Caco-2 (cell line): ENCODE measurements at regions not wholly inside any gene's neighbourhood (a gene's known extent, or its start where the extent isn't known, plus 50 kb on each side); places are given as distances from the start of the nearest gene placed in this dataset.

Experiments
- BruUV-seq: library from RNA; stranded (reverse); fragments of 400-500 nt; replicated peaks from 2 replicates; lab custom pipeline; 2021; lab: Mats Ljungman, UMichigan
- CTCF ChIA-PET: fragments of 300-600 bp; sonication (Branson Sonifier 250); formaldehyde crosslinking; loops from one replicate; lab custom pipeline; 2022; ENCODE audit warnings: antibody characterized with exemption; lab: Charles Lee
- POLR2A ChIA-PET: fragments of 300-600 bp; sonication (Branson Sonifier 250); formaldehyde crosslinking; loops from one replicate; lab custom pipeline; 2022; ENCODE audit warnings: antibody characterized with exemption; lab: Charles Lee
- DNase-seq, 2 experiments: peaks; one replicate each; pipeline versions ENCODE4 v3.0.0 to v3.0.0-alpha.2; 2020 to 2022
- H3K27me3 ChIP-seq: replicated peaks from 2 replicates; pipeline ENCODE4 v1.6.0; 2011; ENCODE audit warnings: low read length; ENCODE audit not compliant: control insufficient read depth, insufficient read depth
- H3K36me3 ChIP-seq: 2 replicates; pipeline ENCODE4 v1.5.1; 2011; ENCODE audit warnings: low read length; ENCODE audit not compliant: control insufficient read depth, insufficient read depth
- H3K4me1 ChIP-seq: fragments of 250-450 bp; sonication (Bioruptor Pico); 2 replicates; pipeline ENCODE4 v1.5.1; 2020; ENCODE audit warnings: mild to moderate bottlenecking
- H3K4me3 ChIP-seq: 2 replicates; pipeline ENCODE4 v1.5.1; 2011; ENCODE audit warnings: low read depth, mild to moderate bottlenecking, control low read depth, low read length
- H3K9me3 ChIP-seq: fragments of 250-450 bp; sonication (Bioruptor Pico); 2 replicates; pipeline ENCODE4 v1.5.1; 2020; ENCODE audit warnings: mild to moderate bottlenecking, moderate library complexity
- H3K27ac Mint-ChIP-seq: one replicate; pipeline ENCODE4 v1.8.0; 2022; ENCODE audit warnings: mixed read lengths; ENCODE audit not compliant: unreplicated experiment
- H3K27me3 Mint-ChIP-seq: one replicate; pipeline ENCODE4 v1.8.0; 2022; ENCODE audit warnings: mixed read lengths; ENCODE audit not compliant: insufficient read depth, unreplicated experiment
- H3K36me3 Mint-ChIP-seq: one replicate; pipeline ENCODE4 v1.8.0; 2022; ENCODE audit warnings: mild to moderate bottlenecking, mixed read lengths; ENCODE audit not compliant: insufficient read depth, unreplicated experiment
- H3K4me1 Mint-ChIP-seq: one replicate; pipeline ENCODE4 v1.8.0; 2022; ENCODE audit warnings: low read depth, mixed read lengths; ENCODE audit not compliant: unreplicated experiment
- H3K4me3 Mint-ChIP-seq: one replicate; pipeline ENCODE4 v1.8.0; 2022; ENCODE audit warnings: mild to moderate bottlenecking, moderate library complexity, mixed read lengths; ENCODE audit not compliant: unreplicated experiment
- H3K9me3 Mint-ChIP-seq: one replicate; pipeline ENCODE4 v1.8.0; 2022; ENCODE audit warnings: mixed read lengths; ENCODE audit not compliant: unreplicated experiment
- CTCF ChIP-seq, 2 experiments: fragments of 200-600 bp in 1 of 2; IDR thresholded peaks; 1 replicate in 1 of 2; 2 replicates in 1 of 2; pipeline versions ENCODE4 v1.5.1 to v1.8.0; 2011 to 2022; ENCODE audit warnings: antibody characterized with exemption in 1 of 2, control low read depth in 1 of 2, inconsistent platforms in 1 of 2, low read depth in 1 of 2, low read length in 1 of 2, mild to moderate bottlenecking in 1 of 2, moderate library complexity in 1 of 2; ENCODE audit not compliant: insufficient read depth in 1 of 2, severe bottlenecking in 1 of 2, unreplicated experiment in 1 of 2
- intact Hi-C: fragments of 100-400 bp; cut with micrococcal nuclease; formaldehyde crosslinking; loops from one replicate; pipeline ENCODE4 v1.10.0; 2022; ENCODE audit not compliant: unreplicated experiment

- H3K4me3 Mint-ChIP-seq, result no peak overlapping the region
- no peak for TF ChIP-seq CTCF (IDR thresholded peaks at IDR 0.05; ENCODE audit: insufficient read depth in 1 of 2, low read depth in 1 of 2, low read length in 1 of 2, severe bottlenecking in 1 of 2, unreplicated experiment in 1 of 2)
- no TSS peak for BruUV-seq
- no peaks in the 10 kb centered on the region for H3K27me3 ChIP-seq
- H3K9me3 Mint-ChIP-seq, result peaks cover 9% of the 10 kb centered on the region
- no peak overlapping the region for H3K4me3 ChIP-seq
- H3K9me3 ChIP-seq, result no peaks in the 10 kb centered on the region
- no peaks in the 10 kb centered on the region for H3K27me3 Mint-ChIP-seq
- CTCF ChIA-PET, result no interaction called here
- no peak overlapping the region for H3K27ac Mint-ChIP-seq
- no peaks in the 10 kb centered on the region for H3K4me1 ChIP-seq
- H3K36me3 Mint-ChIP-seq, result no peaks in the 10 kb centered on the region
- H3K4me1 Mint-ChIP-seq, result no peaks in the 10 kb centered on the region
- H3K36me3 ChIP-seq, result no peaks in the 10 kb centered on the region
- POLR2A ChIA-PET, result no interaction called here
- intact Hi-C loops, result no loop called here
- no peak for DNase-seq
These were observed 98.7 kb upstream of the SLC28A3 start for GRCh38 chr9:84439250-84439649.

GRCh38 chr9:84442712-84443111 is 102.2 kb upstream of the SLC28A3 start:
- no peak overlapping the region for H3K4me3 Mint-ChIP-seq
- Histone ChIP-seq H3K4me1 (no peaks in the 10 kb centered on the region), H3K9me3 (no peaks in the 10 kb centered on the region), H3K4me3 (no peak overlapping the region), H3K36me3 (no peaks in the 10 kb centered on the region), H3K27me3 (no peaks in the 10 kb centered on the region)
- no TSS peak for BruUV-seq
- no peak overlapping the region for H3K27ac Mint-ChIP-seq
- no peaks in the 10 kb centered on the region for H3K9me3 Mint-ChIP-seq
- intact Hi-C loops, result no loop called here
- ChIA-PET CTCF (no interaction called here), POLR2A (no interaction called here)
- no peak for TF ChIP-seq CTCF (IDR thresholded peaks at IDR 0.05; ENCODE audit: insufficient read depth in 1 of 2, low read depth in 1 of 2, low read length in 1 of 2, severe bottlenecking in 1 of 2, unreplicated experiment in 1 of 2)
- H3K4me1 Mint-ChIP-seq, result no peaks in the 10 kb centered on the region
- no peaks in the 10 kb centered on the region for H3K27me3 Mint-ChIP-seq
- H3K36me3 Mint-ChIP-seq, result no peaks in the 10 kb centered on the region
- no peak for DNase-seq

GRCh38 chr9:84445737-84446136 is 105.2 kb upstream of the SLC28A3 start:
- Histone ChIP-seq H3K4me3 (no peak overlapping the region), H3K4me1 (no peaks in the 10 kb centered on the region), H3K9me3 (no peaks in the 10 kb centered on the region), H3K27me3 (no peaks in the 10 kb centered on the region), H3K36me3 (no peaks in the 10 kb centered on the region)
- no peak for TF ChIP-seq CTCF (IDR thresholded peaks at IDR 0.05; ENCODE audit: insufficient read depth in 1 of 2, low read depth in 1 of 2, low read length in 1 of 2, severe bottlenecking in 1 of 2, unreplicated experiment in 1 of 2)
- intact Hi-C loops, result no loop called here
- no TSS peak for BruUV-seq
- CTCF ChIA-PET, result no interaction called here
- Mint-ChIP-seq H3K4me3 (no peak overlapping the region), H3K36me3 (no peaks in the 10 kb centered on the region), H3K4me1 (no peaks in the 10 kb centered on the region), H3K9me3 (no peaks in the 10 kb centered on the region), H3K27me3 (no peaks in the 10 kb centered on the region), H3K27ac (no peak overlapping the region)
- POLR2A ChIA-PET, result no interaction called here
- DNase-seq, result no peak
